RKO (cell line): ENCODE measurements at regions not wholly inside any gene's neighbourhood (a gene's known extent, or its start where the extent isn't known, plus 50 kb on each side); places are given as distances from the start of the nearest gene placed in this dataset.
"Not testable (repeated sequence)": the region's sequence is repeated elsewhere in the genome, so short reads cannot be mapped to it uniquely, and the experiment has no call there.

Source experiments
- DNase-seq: peaks from one replicate; pipeline ENCODE4 v3.0.0-alpha.2; 2016; ENCODE audit warnings: low spot score

GRCh38 chr20:48329676-48330664 is 497.8 kb downstream of the PREX1 start:
- no peak for DNase-seq

GRCh38 chr20:48329031-48329615 is 498.7 kb downstream of the PREX1 start:
- DNase-seq, result no peak

GRCh38 chr20:48327848-48328247 is 500.0 kb downstream of the PREX1 start:
- DNase-seq, result not testable (repeated sequence)

GRCh38 chr20:48326868-48327267 is 500.9 kb downstream of the PREX1 start:
- no peak for DNase-seq

- DNase-seq, result no peak
Measured at GRCh38 chr20:48326434-48326691, 501.4 kb downstream of the PREX1 start.

- DNase-seq, result no peak
Measured at GRCh38 chr20:48325656-48326433, 502.0 kb downstream of the PREX1 start.

- DNase-seq, result no peak
Measured at GRCh38 chr20:48324744-48325143, 503.1 kb downstream of the PREX1 start.

GRCh38 chr20:48321271-48321670 is 506.5 kb downstream of the PREX1 start:
- DNase-seq, result no peak

- DNase-seq, result no peak
Measured at GRCh38 chr20:48319943-48320584, 507.7 kb downstream of the PREX1 start.

- no peak for DNase-seq
Measured at GRCh38 chr20:48317578-48317977, 510.2 kb downstream of the PREX1 start.

GRCh38 chr20:48314925-48315592 is 512.7 kb downstream of the PREX1 start:
- no peak for DNase-seq

- peak; percentile 33 for DNase-seq
Measured at GRCh38 chr20:48313324-48313723, 514.5 kb downstream of the PREX1 start.

- DNase-seq, result no peak
Measured at GRCh38 chr20:48311956-48312355, 515.8 kb downstream of the PREX1 start.

GRCh38 chr20:48310305-48310704 is 517.5 kb downstream of the PREX1 start:
- DNase-seq, result no peak

- DNase-seq, result no peak
Measured at GRCh38 chr20:48309293-48309692, 518.5 kb downstream of the PREX1 start.

- no peak for DNase-seq
Measured at GRCh38 chr20:48308882-48309281, 518.9 kb downstream of the PREX1 start.

GRCh38 chr20:48308232-48308781 is 519.5 kb downstream of the PREX1 start:
- no peak for DNase-seq

- no peak for DNase-seq
Measured at GRCh38 chr20:48307277-48307676, 520.5 kb downstream of the PREX1 start.

GRCh38 chr20:48302844-48303542 is 517.7 kb upstream of the SULF2 start:
- DNase-seq, result no peak

GRCh38 chr20:48302149-48302548 is 516.9 kb upstream of the SULF2 start:
- DNase-seq, result no peak

GRCh38 chr20:48301189-48301588 is 515.9 kb upstream of the SULF2 start:
- DNase-seq, result no peak
